ENCODE measurements at regions not wholly inside any gene's neighbourhood (a gene's known extent, or its start where the extent isn't known, plus 50 kb on each side); places are given as distances from the start of the nearest gene placed in this dataset.
A peak's percentile ranks its signal among the peaks of the same experiment; 100 is the strongest.

DNA sequence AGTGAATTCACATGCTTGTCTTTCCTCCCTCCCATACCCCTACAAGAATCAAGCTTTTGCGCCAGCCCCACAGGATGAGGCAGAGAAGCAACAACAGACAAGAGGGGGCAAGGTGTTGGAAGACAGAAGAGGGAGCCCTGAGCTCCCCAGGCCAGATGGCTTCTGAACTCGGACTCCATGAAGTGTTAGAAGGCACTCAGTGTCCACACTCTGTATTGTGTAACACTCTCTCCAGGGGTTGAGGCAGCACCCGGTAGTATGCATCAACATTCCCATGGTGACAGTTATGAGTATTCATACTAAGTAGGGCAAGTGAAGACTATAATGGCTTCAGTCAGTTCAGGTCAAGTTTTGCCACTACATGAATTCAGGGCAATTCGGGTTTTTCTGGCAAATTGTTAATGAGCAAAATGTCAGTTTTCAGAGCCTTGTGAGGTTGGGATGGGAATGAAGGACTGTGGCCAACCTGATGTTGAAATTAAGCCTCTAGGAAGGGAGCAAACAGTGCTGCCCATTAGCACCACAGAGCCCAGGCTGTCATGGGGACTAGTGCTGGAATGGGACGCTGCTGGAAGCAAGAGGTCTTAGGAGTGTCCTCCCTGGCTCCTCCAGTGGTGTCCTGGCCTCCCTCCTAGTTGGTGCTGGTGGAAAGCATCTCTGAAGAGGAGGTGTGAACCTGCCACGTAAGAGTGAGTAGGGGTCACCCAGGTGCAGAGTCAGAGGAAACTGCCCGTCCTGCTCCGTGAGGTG, 79.4 kb downstream of the KLF15 start:
- Histone ChIP-seq H3K27me3 (peaks cover 0 to 7% (median 0%) of the 10 kb centered on the region in 7 donors), H3K27ac (no peak overlapping the region), H3K9me3 (peaks cover 0 to 7% (median 0%) of the 10 kb centered on the region in 11 donors), H3K36me3 (no peaks in the 10 kb centered on the region), H3K4me3 (no peak overlapping the region), H3K4me1 (no peaks in the 10 kb centered on the region)
- intact Hi-C loops (cut with DNase I) = no loop called here
- DNase-seq (no peak), ATAC-seq (peak in 3 of 8 donors; percentile 38 to 79 (median 63))
- TF ChIP-seq CTCF (IDR thresholded peaks at IDR 0.05) = no peak
- 70 to 82% methylated on average over 8 of the region's 8 CpGs for WGBS, 2 donors

- intact Hi-C loops (cut with DNase I) = no loop called here
- TF ChIP-seq CTCF (IDR thresholded peaks at IDR 0.05) = no peak
- no peak for DNase-seq
- WGBS, 2 donors = 87 to 94% methylated on average over 2 of the region's 2 CpGs
- no peak overlapping the region for H3K4me3 ChIP-seq
- no peak overlapping the region for H3K27ac ChIP-seq
- peaks cover 0 to 3% (median 0%) of the 10 kb centered on the region in 7 donors for H3K27me3 ChIP-seq
- no peak for ATAC-seq
- peaks cover 0 to 8% (median 7%) of the 10 kb centered on the region in 9 donors for H3K4me1 ChIP-seq
- no peaks in the 10 kb centered on the region for H3K36me3 ChIP-seq
- no peaks in the 10 kb centered on the region for H3K9me3 ChIP-seq
Measured at GRCh38 chr3:126275620-126275904, 81.6 kb downstream of the KLF15 start.

GRCh38 chr3:126274735-126275619, 82.2 kb downstream of the KLF15 start:
- Histone ChIP-seq H3K4me3 (no peak overlapping the region), H3K4me1 (peaks cover 0 to 13% (median 12%) of the 10 kb centered on the region in 9 donors), H3K36me3 (no peaks in the 10 kb centered on the region), H3K9me3 (no peaks in the 10 kb centered on the region), H3K27ac (no peak overlapping the region), H3K27me3 (peaks cover 0 to 3% (median 0%) of the 10 kb centered on the region in 7 donors)
- WGBS, 2 donors = 84 to 86% methylated on average over 10 of the region's 10 CpGs
- intact Hi-C loops (cut with DNase I) = no loop called here
- ATAC-seq (no peak), DNase-seq (no peak)
- no peak for TF ChIP-seq CTCF (IDR thresholded peaks at IDR 0.05)

DNA sequence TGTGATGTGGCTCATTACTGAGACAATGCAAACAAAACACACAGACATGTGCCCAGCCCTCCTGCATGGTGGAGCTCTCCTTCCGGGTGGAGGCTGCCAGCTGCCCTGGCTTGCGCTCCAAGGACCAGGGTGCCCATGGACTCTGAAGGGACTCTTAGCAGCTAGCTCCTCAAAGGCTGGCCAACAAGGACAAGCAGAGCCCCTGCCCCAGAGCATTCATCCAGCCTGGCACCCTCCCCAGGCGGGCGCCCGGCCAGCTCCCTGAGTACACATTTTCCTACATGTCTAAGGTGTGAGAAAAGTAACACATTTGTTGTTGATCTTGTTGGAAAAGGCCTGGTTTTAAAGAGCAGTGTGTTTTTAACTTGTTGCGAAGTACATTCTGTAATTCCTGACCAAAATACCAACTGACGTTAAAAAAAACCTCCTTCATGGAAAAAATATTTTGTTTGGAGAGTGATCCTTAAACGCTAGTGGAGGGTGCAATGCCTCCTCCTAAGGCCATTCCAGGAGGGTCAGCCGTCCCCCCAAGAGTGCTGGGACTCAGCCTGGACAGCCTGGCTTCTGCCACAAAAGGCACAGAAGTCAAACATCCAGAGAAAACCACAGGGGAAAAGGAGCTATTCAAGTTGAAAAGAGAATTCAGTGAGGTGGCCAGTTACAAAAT, 86.9 kb downstream of the KLF15 start:
- H3K4me1 ChIP-seq = peaks cover 5 to 43% (median 27%) of the 10 kb centered on the region in 9 donors
- WGBS, 2 donors = 30 to 42% methylated on average over 9 of the region's 9 CpGs
- no peaks in the 10 kb centered on the region for H3K36me3 ChIP-seq
- no peak for TF ChIP-seq CTCF (IDR thresholded peaks at IDR 0.05)
- intact Hi-C loops (cut with DNase I) = loop anchor here in 2 of 10 donors (1.0 to 2.0 kb wide), 2 partner anchors 19 to 86 kb away; no protein-coding TSS in a partner anchor
- H3K27me3 ChIP-seq = peaks cover 0 to 18% (median 0%) of the 10 kb centered on the region in 7 donors
- H3K9me3 ChIP-seq = no peaks in the 10 kb centered on the region
- peak overlapping the region; percentile 8 to 93 (median 82) for H3K27ac ChIP-seq
- ATAC-seq (peak; percentile 35 to 76 (median 64)), DNase-seq (peak; percentile 60 to 79)
- no peak overlapping the region for H3K4me3 ChIP-seq
